H1 (cell line): ENCODE measurements at regions not wholly inside any gene's neighbourhood (a gene's known extent, or its start where the extent isn't known, plus 50 kb on each side); places are given as distances from the start of the nearest gene placed in this dataset.

Experiments used
- CTCF ChIA-PET: fragments of 300-600 bp; sonication (Branson Sonifier 250); formaldehyde crosslinking; loops from one replicate; lab custom pipeline; 2021; ENCODE audit not compliant: partially characterized antibody; lab: Charles Lee
- POLR2A ChIA-PET: fragments of 300-600 bp; sonication (Branson Sonifier 250); formaldehyde crosslinking; loops from one replicate; lab custom pipeline; 2021; ENCODE audit warnings: inconsistent platforms; ENCODE audit not compliant: partially characterized antibody; lab: Charles Lee
- DNase-seq, 2 experiments: peaks; one replicate each; pipeline versions ENCODE4 v3.0.0 to v3.0.0-alpha.2; 2010 to 2022; ENCODE audit warnings: low spot score in 2 of 2, low read depth in 1 of 2, mixed read lengths in 1 of 2
- FAIRE-seq: peaks from 2 replicates; lab custom pipeline; 2011; peaks lifted over from hg19 to GRCh38; lab: Jason Lieb, UNC
- H2AFZ ChIP-seq: 2 replicates; pipeline ENCODE4 v1.8.1; 2012; ENCODE audit warnings: low read length, inconsistent platforms
- H2AK5ac ChIP-seq: 2 replicates; pipeline ENCODE4 v1.6.1; 2013; ENCODE audit warnings: low read depth, low read length
- H2BK120ac ChIP-seq: replicated peaks from 2 replicates; pipeline ENCODE3; 2013; ENCODE audit warnings: low read depth, low read length, inconsistent platforms
- H2BK12ac ChIP-seq: 2 replicates; pipeline ENCODE4 v1.6.1; 2013; ENCODE audit warnings: low read depth, low read length
- H2BK15ac ChIP-seq: 2 replicates; pipeline ENCODE4 v1.6.1; 2013; ENCODE audit warnings: low read length
- H2BK20ac ChIP-seq: 2 replicates; pipeline ENCODE4 v1.6.1; 2013; ENCODE audit warnings: low read length
- H2BK5ac ChIP-seq: 2 replicates; pipeline ENCODE4 v1.6.1; 2013; ENCODE audit warnings: low read depth, low read length
- H3K14ac ChIP-seq: 2 replicates; pipeline ENCODE4 v1.6.1; 2013; ENCODE audit warnings: inconsistent platforms; ENCODE audit not compliant: insufficient read length
- H3K18ac ChIP-seq: 2 replicates; pipeline ENCODE4 v1.6.1; 2013; ENCODE audit warnings: low read length; ENCODE audit errors: extremely low read depth
- H3K23ac ChIP-seq: 2 replicates; pipeline ENCODE4 v1.6.1; 2013; ENCODE audit warnings: inconsistent platforms; ENCODE audit not compliant: insufficient read length
- H3K23me2 ChIP-seq: 2 replicates; pipeline ENCODE4 v1.6.1; 2013; ENCODE audit warnings: low read depth, low read length
- H3K27ac ChIP-seq: 2 replicates; pipeline ENCODE4 v1.6.1; 2011; ENCODE audit warnings: low read depth, low read length, inconsistent platforms
- H3K27me3 ChIP-seq, 4 experiments: replicated peaks in 1 of 4; 1 replicate in 1 of 4; 2 replicates in 3 of 4; pipeline versions ENCODE4 v1.6.1 to v1.8.1; 2011 to 2013; ENCODE audit warnings: low read length in 3 of 4, mild to moderate bottlenecking in 3 of 4, inconsistent platforms in 2 of 4, mixed read lengths in 2 of 4, moderate library complexity in 1 of 4; ENCODE audit not compliant: control insufficient read depth in 3 of 4, insufficient read depth in 3 of 4; ENCODE audit errors: extremely low read depth in 1 of 4
- H3K36me3 ChIP-seq, 4 experiments: 2 replicates each; pipeline versions ENCODE4 v1.6.1 to v1.8.1; 2011 to 2013; ENCODE audit warnings: mild to moderate bottlenecking in 4 of 4, low read length in 3 of 4, moderate library complexity in 2 of 4, control low read depth in 1 of 4, inconsistent platforms in 1 of 4; ENCODE audit not compliant: insufficient read depth in 4 of 4, control insufficient read depth in 2 of 4
- H3K4ac ChIP-seq: replicated peaks from 2 replicates; pipeline ENCODE3; 2013; ENCODE audit warnings: low read length, low read depth, mixed read lengths, inconsistent platforms; ENCODE audit not compliant: insufficient read length
- H3K4me1 ChIP-seq, 4 experiments: replicated peaks in 1 of 4; 1 replicate in 1 of 4; 2 replicates in 3 of 4; pipeline versions ENCODE4 v1.6.1 to v1.8.1; 2011 to 2013; ENCODE audit warnings: low read length in 3 of 4, inconsistent platforms in 2 of 4, mixed read lengths in 1 of 4; ENCODE audit not compliant: insufficient read depth in 4 of 4, control insufficient read depth in 3 of 4
- H3K4me2 ChIP-seq, 2 experiments: 2 replicates each; pipeline versions ENCODE4 v1.6.1 to v1.8.1; 2011 to 2013; ENCODE audit warnings: low read depth in 2 of 2, low read length in 2 of 2, control low read depth in 1 of 2, inconsistent platforms in 1 of 2, mild to moderate bottlenecking in 1 of 2; ENCODE audit not compliant: insufficient read depth in 1 of 2
- H3K4me3 ChIP-seq, 4 experiments: fragments of 200-600, 300-600 bp in 1 of 4; sonication (generic), shearing (Covaris generic), sonication (Bioruptor Twin) in 1 of 4; 2 replicates each; pipeline versions ENCODE4 v1.5.1 to v1.8.1; 2011 to 2016; ENCODE audit warnings: low read length in 4 of 4, low read depth in 3 of 4, control low read depth in 2 of 4, inconsistent platforms in 2 of 4, mild to moderate bottlenecking in 2 of 4, mixed read lengths in 1 of 4, moderate library complexity in 1 of 4; ENCODE audit not compliant: insufficient read depth in 2 of 4; ENCODE audit errors: extremely low read depth in 1 of 4
- H3K56ac ChIP-seq: replicated peaks from 2 replicates; pipeline ENCODE3; 2013; ENCODE audit warnings: low read depth, mild to moderate bottlenecking, mixed read lengths, low read length, inconsistent platforms; ENCODE audit not compliant: insufficient read length
- H3K79me1 ChIP-seq: 2 replicates; pipeline ENCODE4 v1.6.1; 2013; ENCODE audit warnings: low read depth, low read length, control low read depth
- H3K79me2 ChIP-seq, 2 experiments: 2 replicates each; pipeline versions ENCODE4 v1.6.1 to v1.8.1; 2012 to 2013; ENCODE audit warnings: low read length in 2 of 2, mild to moderate bottlenecking in 2 of 2, inconsistent platforms in 1 of 2; ENCODE audit not compliant: insufficient read depth in 2 of 2, control insufficient read depth in 1 of 2
- H3K9ac ChIP-seq, 4 experiments: replicated peaks in 1 of 4; 1 replicate in 1 of 4; 2 replicates in 3 of 4; pipeline versions ENCODE4 v1.6.1 to v1.8.1; 2011 to 2013; ENCODE audit warnings: low read depth in 3 of 4, low read length in 3 of 4, control low read depth in 2 of 4, mild to moderate bottlenecking in 2 of 4, moderate library complexity in 2 of 4, inconsistent platforms in 1 of 4; ENCODE audit errors: extremely low read depth in 1 of 4
- H3K9me3 ChIP-seq, 2 experiments: 2 replicates each; pipeline versions ENCODE4 v1.6.1 to v1.8.1; 2012 to 2013; ENCODE audit warnings: mild to moderate bottlenecking in 2 of 2, moderate library complexity in 2 of 2, control low read depth in 1 of 2, inconsistent platforms in 1 of 2, low read depth in 1 of 2, low read length in 1 of 2, mixed read lengths in 1 of 2; ENCODE audit not compliant: insufficient read depth in 2 of 2
- H4K20me1 ChIP-seq, 2 experiments: replicated peaks in 1 of 2; 2 replicates each; pipeline versions ENCODE3 to v1.8.1; 2011 to 2013; ENCODE audit warnings: inconsistent platforms in 2 of 2, low read length in 2 of 2, mild to moderate bottlenecking in 1 of 2; ENCODE audit not compliant: insufficient read depth in 2 of 2, control insufficient read depth in 1 of 2
- H4K5ac ChIP-seq: 2 replicates; pipeline ENCODE4 v1.6.1; 2013; ENCODE audit warnings: low read length, low read depth, mixed read lengths, inconsistent platforms; ENCODE audit not compliant: insufficient read length
- H4K8ac ChIP-seq: 2 replicates; pipeline ENCODE4 v1.8.0; 2013; ENCODE audit warnings: mild to moderate bottlenecking, moderate library complexity, low read length, inconsistent platforms; ENCODE audit not compliant: insufficient read depth; ENCODE audit errors: extremely low read depth
- H4K91ac ChIP-seq: replicated peaks from 2 replicates; pipeline ENCODE3; 2013; ENCODE audit warnings: low read length, mixed read lengths, inconsistent platforms; ENCODE audit not compliant: insufficient read length
- BACH1 ChIP-seq: IDR thresholded peaks from 2 replicates; pipeline ENCODE4 v1.6.1; 2012; ENCODE audit warnings: low read length, improper control_type of control experiment
- BCL11A ChIP-seq, 2 experiments: IDR thresholded peaks; one replicate each; pipeline ENCODE4 v1.6.1; 2011; ENCODE audit warnings: low read depth in 2 of 2, low read length in 2 of 2, mild to moderate bottlenecking in 2 of 2
- CBX5 ChIP-seq: fragments of 300-800, 300-1000 bp; sonication (generic); IDR thresholded peaks from 2 replicates; pipeline ENCODE4 v1.7.1; 2016; ENCODE audit warnings: antibody characterized with exemption, low read length, low read depth
- CHD1 ChIP-seq: IDR thresholded peaks from 2 replicates; pipeline ENCODE4 v1.6.1; 2012; ENCODE audit warnings: low read depth, low read length, improper control_type of control experiment
- CREB1 ChIP-seq: IDR thresholded peaks from 2 replicates; pipeline ENCODE4 v1.6.1; 2012; ENCODE audit warnings: inconsistent platforms
- FOSL1 ChIP-seq: IDR thresholded peaks from 2 replicates; pipeline ENCODE4 v1.6.1; 2011; ENCODE audit warnings: mild to moderate bottlenecking, low read depth, low read length, moderate library complexity; ENCODE audit not compliant: insufficient read depth
- NANOG ChIP-seq: IDR thresholded peaks from 2 replicates; pipeline ENCODE4 v1.6.1; 2011; ENCODE audit warnings: low read length, low read depth, mild to moderate bottlenecking, inconsistent platforms; ENCODE audit not compliant: insufficient read depth, poor library complexity, severe bottlenecking
- NRF1 ChIP-seq: IDR thresholded peaks from 2 replicates; pipeline ENCODE4 v1.6.1; 2011; ENCODE audit warnings: mild to moderate bottlenecking, low read depth, low read length, improper control_type of control experiment
- POLR2AphosphoS5 ChIP-seq: IDR thresholded peaks from 2 replicates; pipeline ENCODE4 v1.6.1; 2011; ENCODE audit warnings: low read depth, low read length
- RNF2 ChIP-seq: fragments of 200-900, 300-1000 bp; sonication (generic); IDR thresholded peaks from 2 replicates; pipeline ENCODE4 v1.7.1; 2016; ENCODE audit warnings: borderline replicate concordance, low read depth, mild to moderate bottlenecking, antibody characterized with exemption, low read length; ENCODE audit not compliant: poor library complexity, severe bottlenecking; ENCODE audit errors: missing control alignments
- RXRA ChIP-seq: IDR thresholded peaks from 2 replicates; pipeline ENCODE4 v1.6.1; 2011; ENCODE audit warnings: low read depth, mild to moderate bottlenecking, low read length, moderate library complexity; ENCODE audit not compliant: insufficient read depth
- SP2 ChIP-seq: IDR thresholded peaks from 2 replicates; pipeline ENCODE4 v1.6.1; 2012; ENCODE audit warnings: mild to moderate bottlenecking, low read length, inconsistent platforms
- SP4 ChIP-seq: IDR thresholded peaks from 2 replicates; pipeline ENCODE4 v1.6.1; 2012; ENCODE audit warnings: low read length, inconsistent platforms
- TAF1 ChIP-seq: IDR thresholded peaks from 2 replicates; pipeline ENCODE4 v1.6.1; 2011; ENCODE audit warnings: mild to moderate bottlenecking, low read depth, low read length
- TAF7 ChIP-seq: optimal IDR thresholded peaks from 2 replicates; pipeline ENCODE3; 2011; ENCODE audit warnings: low read depth, mild to moderate bottlenecking, inconsistent platforms, low read length, moderate library complexity, borderline replicate concordance
- TEAD4 ChIP-seq: IDR thresholded peaks from 2 replicates; pipeline ENCODE4 v1.6.1; 2012; ENCODE audit warnings: low read depth, low read length, inconsistent platforms, mixed read lengths
- WGBS, 2 experiments: shearing (Covaris generic) in 1 of 2; methylation state at CpG; one replicate each; pipeline versions ENCODE4 v1.1.6 to v1.1.7; 2013 to 2015; ENCODE audit warnings: low lambda C conversion rate in 2 of 2, mixed read lengths in 2 of 2, inconsistent platforms in 1 of 2, low coverage in 1 of 2, missing lambda C conversion rate in 1 of 2; ENCODE audit not compliant: insufficient replicate concordance in 2 of 2, insufficient coverage in 1 of 2, insufficient read length in 1 of 2; ENCODE audit errors: extremely low coverage in 1 of 2, missing lambda C conversion rate in 1 of 2; 5-methylcytosine and 5-hydroxymethylcytosine counted together

GRCh38 chr13:50228527-50228926 lies 213.3 kb downstream of the KCNRG start:
- Histone ChIP-seq H2BK5ac (no peak overlapping the region), H3K79me2 (no peaks in the 10 kb centered on the region), H3K18ac (no peak overlapping the region), H2AFZ (no peak overlapping the region), H3K4me1 (peaks cover 0 to 3% (median 2%) of the 10 kb centered on the region in 4 experiments; a peak in 2 of 7 replicates), H3K14ac (no peak overlapping the region), H3K9ac (no peak overlapping the region), H4K91ac (no peak overlapping the region), H4K20me1 (no peaks in the 10 kb centered on the region), H3K4ac (no peak overlapping the region), H3K36me3 (no peaks in the 10 kb centered on the region), H3K27ac (no peak overlapping the region), H2BK12ac (no peak overlapping the region), H3K9me3 (peaks cover 0 to under 1% of the 10 kb centered on the region in 2 experiments; a peak in 1 of 4 replicates), H3K4me2 (no peak overlapping the region), H3K27me3 (no peaks in the 10 kb centered on the region), H3K23me2 (no peaks in the 10 kb centered on the region), H4K8ac (no peak overlapping the region), H4K5ac (no peak overlapping the region), H2BK120ac (no peak overlapping the region), H3K4me3 (no peak overlapping the region), H2AK5ac (no peak overlapping the region), H3K79me1 (no peaks in the 10 kb centered on the region), H3K56ac (no peak overlapping the region), H2BK20ac (no peak overlapping the region), H2BK15ac (no peak overlapping the region), H3K23ac (no peak overlapping the region)
- CTCF ChIA-PET = no interaction called here
- 86% methylated on average over 6 of the region's 6 CpGs; no CpG with 5 or more reads in 1 of the 2 experiments for WGBS, 2 experiments
- POLR2A ChIA-PET = no interaction called here
- no peak for DNase-seq
- no peak for FAIRE-seq
- TF ChIP-seq CHD1 (no peak), CREB1 (no peak), SP4 (no peak), SP2 (no peak), NRF1 (no peak), BACH1 (no peak), FOSL1 (no peak), RNF2 (no peak), TAF7 (no peak), BCL11A (IDR thresholded peaks at IDR 0.05; ENCODE audit: low read depth in 2 of 2, low read length in 2 of 2) (no peak), RXRA (no peak), TEAD4 (no peak), TAF1 (no peak), POLR2AphosphoS5 (no peak), NANOG (no peak), CBX5 (no peak)
